ENCODE measurements at regions not wholly inside any gene's neighbourhood (a gene's known extent, or its start where the extent isn't known, plus 50 kb on each side); places are given as distances from the start of the nearest gene placed in this dataset.

- no peak for TF ChIP-seq CUX1 (CRISPR knock-in tag; IDR thresholded peaks at IDR 0.05)
- TF ChIP-seq HCFC1 (IDR thresholded peaks at IDR 0.05; ENCODE audit: low read depth, low read length): no peak
- no peak for TF ChIP-seq ZNF609 (CRISPR knock-in tag; IDR thresholded peaks at IDR 0.05; ENCODE audit: borderline replicate concordance)
- no peak for TF ChIP-seq PTTG1 (tag; IDR thresholded peaks at IDR 0.05; ENCODE audit: low read depth)
- TF ChIP-seq EP400 (IDR thresholded peaks at IDR 0.05): 0 out of 2 replicates have a peak, but pooled peaks have one; percentile 17
- TF ChIP-seq SMAD4 (CRISPR knock-in tag; conservative IDR thresholded peaks at IDR 0.05): no peak
- TF ChIP-seq FOXP4 (CRISPR knock-in tag; IDR thresholded peaks at IDR 0.05; ENCODE audit: borderline replicate concordance): no peak
- no peak for TF ChIP-seq ZBTB7A (IDR thresholded peaks at IDR 0.05; ENCODE audit: borderline replicate concordance, control insufficient read depth, low read depth, low read length)
- no peak for TF ChIP-seq ZNF146 (CRISPR knock-in tag; IDR thresholded peaks at IDR 0.05; ENCODE audit: unreplicated experiment)
- no peak for TF ChIP-seq ZMIZ1 (IDR thresholded peaks at IDR 0.05; ENCODE audit: low read depth in 2 of 2, low read length in 2 of 2)
- TF ChIP-seq TCF7L2 (IDR thresholded peaks at IDR 0.05; ENCODE audit: low read depth, low read length): no peak
Observed at GRCh38 chr4:36900446-36900987, 344.0 kb upstream of the NWD2 start (continued).
